ENCODE measurements at regions not wholly inside any gene's neighbourhood (a gene's known extent, or its start where the extent isn't known, plus 50 kb on each side); places are given as distances from the start of the nearest gene placed in this dataset.
"Not testable (repeated sequence)": the region's sequence is repeated elsewhere in the genome, so short reads cannot be mapped to it uniquely, and the experiment has no call there.

GRCh38 chr15:23860290-23861245 lies 173.5 kb upstream of the NDN start:
- no peak for DNase-seq (ENCODE audit: low read depth)
- H3K27me3 ChIP-seq (ENCODE audit: control insufficient read depth, insufficient read depth, low read length) = no peaks in the 10 kb centered on the region
- H3K36me3 ChIP-seq (ENCODE audit: control insufficient read depth, insufficient read depth, low read length) = no peaks in the 10 kb centered on the region
- no peak for TF ChIP-seq CTCF (IDR thresholded peaks at IDR 0.05; ENCODE audit: insufficient read depth, low read depth, low read length)
- ChIA-PET CTCF (no interaction called here), POLR2A (no interaction called here)
- H3K4me3 ChIP-seq (ENCODE audit: low read depth, low read length) = no peak overlapping the region

DNA sequence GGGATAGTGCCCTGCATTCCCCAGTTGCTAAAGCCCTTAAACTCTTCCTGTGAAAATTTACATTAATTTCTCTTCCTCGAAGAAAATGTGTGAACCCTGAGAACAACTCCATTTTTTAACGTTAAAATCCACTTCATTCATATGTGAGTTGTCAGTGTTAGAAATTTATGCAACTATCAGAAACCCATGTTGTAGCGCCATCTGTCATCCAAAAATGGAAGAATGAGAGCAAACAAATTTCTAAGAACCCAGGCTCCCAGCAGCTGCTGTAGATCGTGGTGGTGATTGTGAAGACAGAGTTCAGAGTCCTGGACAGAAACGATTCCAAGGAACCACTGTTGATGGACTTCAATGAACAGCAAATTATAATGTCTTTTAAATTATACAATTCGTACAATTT lies 179.7 kb upstream of the NDN start:
- CTCF ChIA-PET = interaction anchor here (1.5 to 1.8 kb wide), 2 partner anchors 9 to 215 kb away, joined by 3 read pairs; no protein-coding TSS in a partner anchor
- no peak for TF ChIP-seq CTCF (IDR thresholded peaks at IDR 0.05; ENCODE audit: insufficient read depth, low read depth, low read length)
- H3K4me3 ChIP-seq (ENCODE audit: low read depth, low read length) = no peak overlapping the region
- H3K27me3 ChIP-seq (ENCODE audit: control insufficient read depth, insufficient read depth, low read length) = no peaks in the 10 kb centered on the region
- no peak for DNase-seq (ENCODE audit: low read depth)
- no peaks in the 10 kb centered on the region for H3K36me3 ChIP-seq (ENCODE audit: control insufficient read depth, insufficient read depth, low read length)
- POLR2A ChIA-PET = no interaction called here

- ChIA-PET CTCF (no interaction called here), POLR2A (interaction anchor here (0.7 kb wide), 1 partner anchor 77 kb away, joined by 4 read pairs; no protein-coding TSS in a partner anchor)
- Histone ChIP-seq H3K4me3 (ENCODE audit: low read depth, low read length) (no peak overlapping the region), H3K27me3 (ENCODE audit: control insufficient read depth, insufficient read depth, low read length) (no peaks in the 10 kb centered on the region), H3K36me3 (ENCODE audit: control insufficient read depth, insufficient read depth, low read length) (no peaks in the 10 kb centered on the region)
- no peak for TF ChIP-seq CTCF (IDR thresholded peaks at IDR 0.05; ENCODE audit: insufficient read depth, low read depth, low read length)
- no peak for DNase-seq (ENCODE audit: low read depth)
Measured at GRCh38 chr15:23869396-23869795, 182.3 kb upstream of the NDN start.

DNA sequence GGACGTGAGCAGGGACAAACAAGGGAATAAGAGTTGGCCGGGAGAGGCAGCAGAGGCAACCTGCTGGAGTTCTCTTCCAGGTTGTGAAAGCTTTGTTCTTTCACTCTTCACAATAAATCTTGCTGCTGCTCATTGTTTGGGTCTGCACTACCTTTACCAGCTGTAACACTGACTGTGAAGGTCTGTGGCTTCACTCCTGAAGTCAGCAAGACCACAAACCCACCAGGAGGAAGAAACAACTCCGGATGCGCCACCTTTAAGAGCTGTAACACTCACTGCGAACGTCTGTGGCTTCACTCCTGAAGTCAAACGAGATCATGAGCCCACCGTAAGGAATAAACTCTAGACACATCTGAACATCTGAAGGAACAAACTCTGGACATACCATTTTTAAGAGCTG lies 186.5 kb upstream of the NDN start:
- H3K36me3 ChIP-seq (ENCODE audit: control insufficient read depth, insufficient read depth, low read length); H3K27me3 ChIP-seq (ENCODE audit: control insufficient read depth, insufficient read depth, low read length); POLR2A ChIA-PET; CTCF ChIA-PET; DNase-seq (ENCODE audit: low read depth); H3K4me3 ChIP-seq (ENCODE audit: low read depth, low read length): not testable (repeated sequence)

DNA sequence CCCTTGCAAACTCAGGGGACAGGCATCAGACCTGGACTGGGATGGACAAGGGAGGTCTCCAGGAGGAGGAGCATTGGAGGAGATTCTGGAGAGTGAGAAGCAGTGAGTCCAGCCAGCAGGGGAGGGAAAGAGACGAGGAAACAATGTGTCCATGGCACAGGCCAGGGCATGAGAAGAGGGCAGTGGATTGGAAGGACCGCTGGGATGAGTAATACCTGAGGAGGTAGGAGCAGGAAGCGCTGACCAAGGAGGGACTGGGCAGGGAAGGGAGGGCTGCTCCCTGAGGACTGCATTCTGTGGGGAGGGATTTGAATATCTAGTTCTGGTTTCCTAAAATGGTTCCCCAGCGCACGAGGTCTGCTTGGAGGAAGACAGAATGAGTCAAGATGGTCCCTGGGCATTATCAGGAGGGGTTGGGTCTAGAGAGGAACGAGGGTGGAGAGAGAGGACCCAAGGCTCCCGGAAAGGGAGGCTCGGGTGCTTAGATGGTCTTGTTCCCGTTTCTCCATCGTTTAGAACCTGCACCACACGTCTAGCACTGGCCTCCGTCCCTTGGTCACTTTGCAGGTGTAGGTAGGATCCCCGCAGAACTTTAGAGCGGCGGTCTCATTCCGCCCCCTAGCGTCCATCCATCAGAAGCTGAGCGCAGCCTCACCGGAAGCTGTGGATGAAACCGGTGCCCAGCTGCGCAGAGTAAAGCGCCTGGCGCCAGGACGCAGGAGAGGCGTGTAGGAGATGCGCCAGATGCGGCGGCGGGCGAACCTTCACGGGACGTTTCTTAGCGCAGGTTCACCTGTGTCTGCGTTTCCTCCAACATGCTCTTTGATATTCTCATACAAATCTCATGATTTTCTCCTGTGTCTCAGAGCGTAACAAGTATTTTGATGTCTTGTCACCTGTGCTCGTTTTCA lies 190.7 kb upstream of the NDN start:
- H3K4me3 ChIP-seq (ENCODE audit: low read depth, low read length) = no peak overlapping the region

More for the DNA sequence above, 190.7 kb upstream of the NDN start:
- H3K36me3 ChIP-seq (ENCODE audit: control insufficient read depth, insufficient read depth, low read length) = no peaks in the 10 kb centered on the region
- POLR2A ChIA-PET = no interaction called here
- H3K27me3 ChIP-seq (ENCODE audit: control insufficient read depth, insufficient read depth, low read length) = no peaks in the 10 kb centered on the region
- no peak for DNase-seq (ENCODE audit: low read depth)
- peak; percentile 40 for TF ChIP-seq CTCF (IDR thresholded peaks at IDR 0.05; ENCODE audit: insufficient read depth, low read depth, low read length)
- CTCF ChIA-PET = no interaction called here
